D341Med (cell line): ENCODE measurements at regions not wholly inside any gene's neighbourhood (a gene's known extent, or its start where the extent isn't known, plus 50 kb on each side); places are given as distances from the start of the nearest gene placed in this dataset.
"Not testable (repeated sequence)": the region's sequence is repeated elsewhere in the genome, so short reads cannot be mapped to it uniquely, and the experiment has no call there.

Experiments used
- DNase-seq: peaks from one replicate; pipeline ENCODE4 v3.0.0; 2012; ENCODE audit warnings: low spot score

DNA sequence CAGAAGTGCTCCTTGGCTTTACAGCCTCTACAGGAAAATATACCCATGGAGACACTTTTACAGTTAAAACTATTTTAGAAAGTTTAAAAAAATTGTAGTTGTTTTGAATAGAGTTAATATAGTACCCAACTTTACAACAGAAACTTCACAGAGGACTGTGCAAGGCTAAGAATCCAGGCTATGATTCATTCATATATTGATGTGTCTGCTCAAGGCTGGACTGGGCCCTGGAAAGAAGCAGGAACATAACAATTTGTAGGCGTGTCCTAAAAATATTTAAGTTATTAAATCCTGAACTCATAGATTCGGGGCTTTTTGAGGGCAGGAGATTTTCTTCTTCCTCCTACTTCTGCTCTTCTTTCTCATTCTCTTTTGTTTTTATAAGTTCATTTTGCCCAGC, 291.5 kb upstream of the CCDC179 start:
- DNase-seq, result no peak

DNA sequence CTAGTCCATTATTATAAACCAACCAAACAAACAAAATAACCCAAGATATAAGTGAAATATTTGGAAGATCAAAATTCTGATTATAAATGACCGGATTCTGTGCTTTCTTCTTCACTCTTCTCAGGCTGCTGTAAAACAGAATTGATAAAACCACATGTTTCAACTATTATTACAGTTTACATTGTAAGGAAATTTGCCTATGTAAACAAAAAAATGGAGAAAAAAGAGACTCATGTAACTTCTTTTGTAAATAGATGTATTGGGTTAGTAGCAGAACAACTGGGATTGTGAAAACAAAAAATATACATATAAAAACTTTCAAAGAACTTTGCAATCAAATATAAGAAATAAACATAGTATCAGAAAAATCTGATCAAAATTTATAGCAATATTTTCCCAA, 295.2 kb upstream of the CCDC179 start:
- DNase-seq, result no peak

- DNase-seq, result no peak
Observed at GRCh38 chr11:23164022-23164421, 303.7 kb upstream of the CCDC179 start.

DNA sequence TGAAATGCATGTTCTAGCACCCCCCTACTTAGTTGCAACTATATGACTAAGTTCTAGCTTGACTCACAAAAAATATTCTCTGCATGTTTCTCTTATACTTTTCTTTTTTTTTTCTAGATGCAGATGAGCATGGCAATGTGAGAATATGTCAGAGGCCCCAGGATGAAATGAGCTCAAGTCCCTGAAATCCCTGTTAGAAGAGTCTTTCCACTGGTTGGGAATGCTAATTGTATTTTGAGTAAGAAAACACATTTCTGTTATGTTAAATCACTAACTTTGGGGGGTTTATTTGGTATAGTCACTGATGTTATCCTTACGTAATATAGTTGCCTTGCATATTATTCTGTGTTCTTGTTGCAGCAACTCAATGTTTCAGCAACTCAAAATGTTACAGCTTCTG, 306.1 kb upstream of the CCDC179 start:
- DNase-seq, result no peak

- DNase-seq, result no peak
Observed at GRCh38 chr11:23179609-23180008, 319.3 kb upstream of the CCDC179 start.

GRCh38 chr11:23181022-23181807, 320.9 kb upstream of the CCDC179 start:
- no peak for DNase-seq

- DNase-seq, result no peak
Observed at GRCh38 chr11:23192256-23192655, 332.0 kb upstream of the CCDC179 start.

- no peak for DNase-seq
Observed at GRCh38 chr11:23201936-23202522, 341.8 kb upstream of the CCDC179 start.

DNA sequence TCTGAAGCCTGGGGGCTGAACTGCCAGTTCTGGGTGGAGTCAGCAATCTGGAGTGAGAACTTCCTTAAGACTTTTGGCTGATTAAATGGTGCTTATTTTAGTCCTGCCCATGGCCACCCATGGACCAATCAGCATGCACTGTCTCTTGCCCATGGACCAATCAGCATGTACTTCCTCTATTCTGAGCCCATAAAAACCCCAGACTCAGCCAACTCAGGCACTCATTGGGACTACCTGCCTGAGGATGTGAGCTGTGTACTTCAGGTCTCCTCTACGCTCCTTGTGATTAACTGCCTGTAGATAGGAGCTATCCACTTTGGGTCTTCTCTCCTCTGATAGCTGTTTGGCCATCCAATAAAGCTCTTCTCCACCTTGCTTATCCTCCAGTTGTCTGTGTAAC, 342.3 kb upstream of the CCDC179 start:
- no peak for DNase-seq

GRCh38 chr11:23205156-23205871, 345.0 kb upstream of the CCDC179 start:
- DNase-seq, result no peak

- DNase-seq, result no peak
Observed at GRCh38 chr11:23206741-23207336, 346.6 kb upstream of the CCDC179 start.

DNA sequence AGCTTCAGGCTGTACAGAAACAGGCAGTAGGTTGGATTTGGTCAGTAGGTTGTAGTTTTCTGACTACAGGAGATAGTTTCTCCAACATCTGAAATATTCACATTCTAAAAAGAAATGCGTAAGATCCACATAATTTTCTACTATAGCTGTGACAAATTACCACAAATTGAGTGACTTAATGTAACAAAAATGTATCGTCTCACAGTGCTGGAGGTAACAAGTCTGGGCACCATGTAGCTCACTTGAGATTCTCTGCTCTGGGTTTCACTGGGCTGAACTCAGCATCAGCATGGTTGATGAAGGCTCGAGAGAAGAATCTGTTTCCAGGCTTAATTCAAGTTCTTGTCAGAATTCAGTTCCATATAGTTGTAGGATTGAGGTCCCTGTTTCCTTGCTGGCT, 350.9 kb upstream of the CCDC179 start:
- no peak for DNase-seq

DNA sequence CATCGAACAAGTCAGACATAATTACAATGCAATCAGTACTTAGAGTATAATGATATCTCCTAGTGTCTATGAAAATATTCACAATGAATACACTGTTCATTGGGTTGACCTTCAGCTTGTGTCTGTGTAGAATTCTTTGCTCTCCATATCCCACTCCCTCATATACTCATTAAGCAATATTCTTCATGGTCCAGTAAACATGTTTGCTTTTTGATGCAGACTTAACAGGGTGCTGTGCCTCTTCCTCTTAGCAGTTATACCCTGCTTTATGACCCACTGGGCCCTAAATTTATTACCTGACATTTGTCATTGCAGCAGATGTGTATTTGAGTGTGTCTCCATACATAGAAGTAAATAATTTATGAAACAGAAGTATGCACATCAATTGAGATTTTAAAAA, 352.5 kb upstream of the CCDC179 start:
- DNase-seq, result no peak

GRCh38 chr11:23217072-23217471, 356.8 kb upstream of the CCDC179 start:
- DNase-seq, result no peak

DNA sequence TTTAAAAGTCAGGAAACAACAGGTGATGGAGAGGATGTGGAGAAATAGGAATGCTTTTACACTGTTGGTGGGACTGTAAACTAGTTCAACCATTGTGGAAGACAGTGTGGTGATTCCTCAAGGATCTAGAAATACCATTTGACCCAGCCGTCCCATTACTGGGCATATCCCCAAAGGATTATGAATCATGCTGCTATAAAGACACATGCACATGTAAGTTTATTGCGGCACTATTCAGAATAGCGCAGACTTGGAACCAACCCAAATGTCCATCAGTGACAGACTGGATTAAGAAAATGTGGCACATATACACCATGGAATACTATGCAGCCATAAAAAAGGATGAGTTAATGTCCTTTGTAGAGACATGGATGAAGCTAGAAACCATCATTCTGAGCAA, 359.8 kb upstream of the CCDC179 start:
- not testable (repeated sequence) for DNase-seq

DNA sequence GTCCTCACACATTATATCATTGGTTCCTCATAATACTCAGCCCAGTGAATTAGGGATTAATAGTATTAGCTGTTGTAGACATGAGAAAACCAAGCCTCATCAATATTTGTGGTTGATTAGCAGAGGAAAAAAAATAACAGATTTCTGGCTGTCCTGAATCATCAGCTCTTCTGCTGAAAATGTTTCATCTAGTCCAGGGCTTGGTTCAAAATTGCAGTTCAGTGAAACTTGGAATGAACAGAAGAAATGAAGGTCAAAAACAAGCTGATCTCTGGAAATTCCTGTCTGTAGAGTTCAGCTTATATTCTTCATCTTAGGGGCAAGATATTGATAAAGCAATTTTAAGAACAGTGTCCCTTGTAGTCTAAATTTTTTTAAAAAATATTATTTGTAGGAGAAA, 361.1 kb upstream of the CCDC179 start:
- no peak for DNase-seq

DNA sequence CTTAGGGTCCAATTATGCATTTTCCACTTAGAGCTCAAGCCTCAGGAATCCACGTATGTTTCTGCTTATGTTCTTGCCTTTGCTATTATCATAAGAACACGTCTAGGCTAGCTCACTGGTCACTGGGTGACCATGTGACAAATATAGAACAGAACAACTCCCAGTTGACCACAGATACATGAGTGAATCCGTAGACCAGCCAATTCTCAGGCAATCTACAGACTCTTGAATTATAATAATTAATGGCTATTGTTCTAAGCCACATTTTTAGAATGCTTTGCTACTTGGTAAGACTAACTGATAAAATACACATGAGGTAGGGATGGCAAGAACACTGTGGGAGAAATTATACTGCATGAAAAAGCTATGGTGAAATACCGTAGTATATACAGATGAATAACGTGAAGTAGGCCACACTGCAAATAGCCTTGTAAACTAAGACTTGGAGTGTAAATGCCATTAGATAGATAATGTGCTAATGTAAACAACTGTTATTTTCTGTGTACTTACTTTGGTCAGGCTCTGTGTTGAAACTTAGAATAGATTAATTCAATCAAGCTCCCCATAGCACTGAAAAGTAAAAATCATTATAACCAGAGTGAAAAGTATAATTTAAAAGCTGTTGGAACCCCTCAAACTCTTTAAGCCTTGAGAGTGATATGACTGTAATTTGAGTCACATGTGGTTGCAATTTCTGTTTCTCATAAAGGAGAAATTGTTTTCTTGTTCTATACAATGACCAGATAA, 366.2 kb upstream of the CCDC179 start:
- DNase-seq, result no peak

- no peak for DNase-seq
Observed at GRCh38 chr11:23227078-23227445, 366.8 kb upstream of the CCDC179 start.

DNA sequence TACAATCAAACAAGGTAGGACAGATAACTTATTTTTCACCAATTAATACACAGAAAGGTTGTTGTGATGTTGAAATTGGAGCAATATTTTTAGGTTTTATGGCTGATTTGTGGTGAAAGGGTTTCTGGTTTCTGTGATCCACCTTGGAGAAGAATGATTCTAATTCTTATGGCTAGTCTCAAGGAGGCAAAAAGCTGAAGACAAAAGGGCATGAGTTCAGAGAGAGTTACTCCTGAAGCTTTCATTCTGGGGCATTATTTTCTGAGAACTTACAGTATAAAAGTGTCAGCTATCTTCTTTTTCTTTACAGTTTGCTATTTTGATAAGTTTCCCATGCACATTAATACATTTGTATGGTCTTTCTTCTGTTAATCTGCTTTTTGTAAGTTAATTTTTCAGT, 372.4 kb upstream of the CCDC179 start:
- no peak for DNase-seq

DNA sequence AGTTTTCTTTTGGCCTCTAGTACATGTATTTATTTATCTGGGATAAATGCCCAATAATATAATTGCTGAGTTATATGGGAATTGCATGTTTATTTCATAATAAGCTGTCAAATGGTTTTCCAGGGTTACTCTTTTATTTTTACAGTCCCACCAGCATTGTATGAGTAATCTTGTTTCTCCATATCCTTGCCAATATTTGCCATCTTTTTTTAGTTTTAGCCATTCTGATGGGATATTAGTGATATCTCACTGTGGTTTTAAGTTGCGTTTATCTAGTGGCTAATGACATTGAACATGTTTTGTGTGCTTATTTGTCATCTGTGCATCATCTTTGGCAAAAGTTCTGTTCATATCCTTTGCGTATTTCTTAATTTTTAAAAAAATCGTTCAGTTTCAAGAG, 372.8 kb upstream of the CCDC179 start:
- no peak for DNase-seq

DNA sequence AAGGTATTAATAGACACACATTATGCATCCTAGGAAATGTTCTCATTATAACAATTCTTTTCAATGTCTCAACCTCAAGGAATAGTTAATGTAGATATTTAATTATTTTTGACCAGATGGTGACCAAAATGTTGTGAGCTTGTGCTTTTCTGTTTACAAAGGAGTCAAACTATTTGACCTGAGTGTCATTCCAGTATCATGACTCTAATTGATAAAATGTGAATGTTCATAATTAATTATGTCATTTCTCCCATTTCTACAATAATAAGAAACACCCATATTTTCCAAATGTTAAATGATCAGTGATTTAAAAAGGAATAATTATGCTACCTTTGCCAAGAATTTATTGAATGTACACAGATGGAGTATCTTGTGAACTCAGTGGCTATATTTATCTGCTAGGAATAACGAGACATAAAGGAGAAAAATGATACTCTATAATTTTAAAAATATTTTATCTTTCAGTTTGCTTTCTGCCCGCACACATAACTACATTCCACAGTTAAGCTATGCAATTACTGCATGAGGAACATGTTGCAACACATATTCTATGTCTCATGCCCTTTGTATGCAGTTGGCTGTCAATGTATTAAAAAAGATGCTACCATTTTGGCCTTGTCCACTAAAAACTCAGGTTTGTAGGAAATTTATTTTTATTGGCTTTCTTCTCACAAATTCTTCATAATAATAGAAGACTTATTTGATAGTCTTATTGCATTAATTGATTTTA, 376.7 kb upstream of the CCDC179 start:
- DNase-seq, result no peak

DNA sequence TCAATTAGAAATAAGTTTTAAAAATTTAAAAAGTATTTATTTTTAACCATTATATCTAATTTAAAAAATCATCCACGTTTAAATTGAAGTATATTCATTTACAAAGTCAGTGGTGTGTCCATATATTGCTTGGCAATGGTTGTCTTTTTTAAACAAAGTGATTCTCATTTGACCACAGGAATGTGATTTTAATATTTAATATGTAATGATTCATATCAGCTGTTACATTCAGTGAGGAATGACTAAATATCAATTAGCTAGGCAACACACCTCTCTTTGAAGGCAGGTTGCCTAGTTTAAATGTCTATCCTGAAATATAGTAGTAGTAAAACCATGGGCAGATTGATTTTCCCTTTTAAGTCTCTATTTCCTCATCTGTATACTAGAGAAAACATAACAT, 392.2 kb upstream of the CCDC179 start:
- no peak for DNase-seq
